ENCODE measurements at regions not wholly inside any gene's neighbourhood (a gene's known extent, or its start where the extent isn't known, plus 50 kb on each side); places are given as distances from the start of the nearest gene placed in this dataset.

- Mint-ChIP-seq H3K27ac (no peak overlapping the region), H3K4me3 (no peak overlapping the region), H3K27me3 (ENCODE audit: low read depth in 3 of 3) (peaks cover 3 to 10% (median 4%) of the 10 kb centered on the region in 3 donors), H3K9me3 (peaks cover 0 to 7% (median 1%) of the 10 kb centered on the region in 7 donors), H3K4me1 (no peaks in the 10 kb centered on the region), H3K36me3 (no peaks in the 10 kb centered on the region)
- no peak overlapping the region for H3K4me3 ChIP-seq (replicated peaks in 1 of 3; ENCODE audit: low read depth in 2 of 3, low read length in 3 of 3)
- H3K4me2 ChIP-seq (replicated peaks; ENCODE audit: extremely low read depth, low read length, poor library complexity, severe bottlenecking): no peak overlapping the region
- H3K79me2 ChIP-seq (ENCODE audit: insufficient read depth, low read length): no peaks in the 10 kb centered on the region
- intact Hi-C loops (cut with micrococcal nuclease): no loop called here
- no peak overlapping the region for H3K27ac ChIP-seq (ENCODE audit: low read depth in 1 of 2, low read length in 2 of 2)
- 67% methylated on average over 1 of the region's 5 CpGs for WGBS (ENCODE audit: insufficient coverage)
- no peaks in the 10 kb centered on the region for H4K20me1 ChIP-seq (ENCODE audit: insufficient read depth, low read length)
- H3K4me1 ChIP-seq (ENCODE audit: control insufficient read depth in 1 of 2, insufficient read depth in 2 of 2, low read length in 2 of 2): no peaks in the 10 kb centered on the region
- H3K36me3 ChIP-seq (replicated peaks in 1 of 2; ENCODE audit: control insufficient read depth in 1 of 2, insufficient read depth in 2 of 2, low read length in 2 of 2): no peaks in the 10 kb centered on the region
- H3K9ac ChIP-seq (ENCODE audit: insufficient read depth, low read length, poor library complexity, severe bottlenecking): no peak overlapping the region
- no peaks in the 10 kb centered on the region for H3K9me3 ChIP-seq (replicated peaks in 1 of 2; ENCODE audit: control insufficient read depth in 1 of 2, insufficient read depth in 1 of 2, low read length in 2 of 2)
- no peak overlapping the region for H2AFZ ChIP-seq (ENCODE audit: insufficient read depth, low read depth, low read length, poor library complexity, severe bottlenecking)
- peaks cover 3 to 5% of the 10 kb centered on the region in 2 donors for H3K27me3 ChIP-seq (ENCODE audit: control insufficient read depth in 2 of 2, insufficient read depth in 2 of 2, low read length in 2 of 2)
- no peak for TF ChIP-seq CTCF (IDR thresholded peaks at IDR 0.05)
- DNase-seq: no peak
Observed at GRCh38 chr4:24319387-24319786, 265.0 kb downstream of the DHX15 start.

GRCh38 chr4:24315056-24315455, 269.3 kb downstream of the DHX15 start:
- intact Hi-C loops (cut with micrococcal nuclease): no loop called here
- H3K27ac ChIP-seq (ENCODE audit: low read depth in 1 of 2, low read length in 2 of 2): no peak overlapping the region
- no peaks in the 10 kb centered on the region for H3K4me1 ChIP-seq (ENCODE audit: control insufficient read depth in 1 of 2, insufficient read depth in 2 of 2, low read length in 2 of 2)
- 78% methylated on average over 1 of the region's 1 CpG for WGBS (ENCODE audit: insufficient coverage)
- H3K4me3 ChIP-seq (replicated peaks in 1 of 3; ENCODE audit: low read depth in 2 of 3, low read length in 3 of 3): no peak overlapping the region
- H3K9me3 Mint-ChIP-seq: peaks cover 0 to 10% (median 1%) of the 10 kb centered on the region in 7 donors
- H3K36me3 ChIP-seq (replicated peaks in 1 of 2; ENCODE audit: control insufficient read depth in 1 of 2, insufficient read depth in 2 of 2, low read length in 2 of 2): no peaks in the 10 kb centered on the region
- no peaks in the 10 kb centered on the region for H3K36me3 Mint-ChIP-seq
- no peaks in the 10 kb centered on the region for H3K27me3 ChIP-seq (ENCODE audit: control insufficient read depth in 2 of 2, insufficient read depth in 2 of 2, low read length in 2 of 2)
- no peak overlapping the region for H3K27ac Mint-ChIP-seq
- no peaks in the 10 kb centered on the region for H3K4me1 Mint-ChIP-seq
- peaks cover 0 to 2% (median 1%) of the 10 kb centered on the region in 3 donors for H3K27me3 Mint-ChIP-seq (ENCODE audit: low read depth in 3 of 3)
- H4K20me1 ChIP-seq (ENCODE audit: insufficient read depth, low read length): no peaks in the 10 kb centered on the region
- H3K79me2 ChIP-seq (ENCODE audit: insufficient read depth, low read length): no peaks in the 10 kb centered on the region
- no peak for DNase-seq
- no peaks in the 10 kb centered on the region for H3K9me3 ChIP-seq (replicated peaks in 1 of 2; ENCODE audit: control insufficient read depth in 1 of 2, insufficient read depth in 1 of 2, low read length in 2 of 2)
- TF ChIP-seq CTCF (IDR thresholded peaks at IDR 0.05): no peak
- H2AFZ ChIP-seq (ENCODE audit: insufficient read depth, low read depth, low read length, poor library complexity, severe bottlenecking): no peak overlapping the region
- H3K9ac ChIP-seq (ENCODE audit: insufficient read depth, low read length, poor library complexity, severe bottlenecking): no peak overlapping the region
- no peak overlapping the region for H3K4me3 Mint-ChIP-seq
- no peak overlapping the region for H3K4me2 ChIP-seq (replicated peaks; ENCODE audit: extremely low read depth, low read length, poor library complexity, severe bottlenecking)

Data from CD14-positive monocyte (primary cell).